ENCODE measurements at regions not wholly inside any gene's neighbourhood (a gene's known extent, or its start where the extent isn't known, plus 50 kb on each side); places are given as distances from the start of the nearest gene placed in this dataset.

DNA sequence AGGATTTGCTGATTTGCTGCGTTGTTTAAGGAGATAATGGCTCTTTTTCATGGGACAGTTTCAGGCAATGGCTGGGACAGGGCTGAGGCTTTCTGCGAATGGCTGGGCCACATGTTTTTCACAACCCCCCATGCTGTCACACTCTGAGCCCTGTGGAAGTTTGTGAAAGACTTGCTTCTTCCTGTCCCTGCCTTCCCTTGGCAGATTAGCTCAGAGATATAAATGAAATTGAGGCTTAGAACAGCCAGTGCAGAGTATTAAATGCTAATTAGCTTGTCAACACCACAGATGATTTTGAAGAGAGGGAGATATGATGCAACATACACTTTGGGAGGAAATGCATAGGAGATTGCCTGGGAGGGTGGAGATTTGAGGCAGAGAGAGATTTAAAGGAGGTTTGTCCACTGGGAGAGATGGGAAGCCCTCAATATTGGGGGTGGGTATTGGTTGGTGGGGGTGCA lies 232.0 kb downstream of the SH2D4B start:
- TF ChIP-seq, protein P1, sequence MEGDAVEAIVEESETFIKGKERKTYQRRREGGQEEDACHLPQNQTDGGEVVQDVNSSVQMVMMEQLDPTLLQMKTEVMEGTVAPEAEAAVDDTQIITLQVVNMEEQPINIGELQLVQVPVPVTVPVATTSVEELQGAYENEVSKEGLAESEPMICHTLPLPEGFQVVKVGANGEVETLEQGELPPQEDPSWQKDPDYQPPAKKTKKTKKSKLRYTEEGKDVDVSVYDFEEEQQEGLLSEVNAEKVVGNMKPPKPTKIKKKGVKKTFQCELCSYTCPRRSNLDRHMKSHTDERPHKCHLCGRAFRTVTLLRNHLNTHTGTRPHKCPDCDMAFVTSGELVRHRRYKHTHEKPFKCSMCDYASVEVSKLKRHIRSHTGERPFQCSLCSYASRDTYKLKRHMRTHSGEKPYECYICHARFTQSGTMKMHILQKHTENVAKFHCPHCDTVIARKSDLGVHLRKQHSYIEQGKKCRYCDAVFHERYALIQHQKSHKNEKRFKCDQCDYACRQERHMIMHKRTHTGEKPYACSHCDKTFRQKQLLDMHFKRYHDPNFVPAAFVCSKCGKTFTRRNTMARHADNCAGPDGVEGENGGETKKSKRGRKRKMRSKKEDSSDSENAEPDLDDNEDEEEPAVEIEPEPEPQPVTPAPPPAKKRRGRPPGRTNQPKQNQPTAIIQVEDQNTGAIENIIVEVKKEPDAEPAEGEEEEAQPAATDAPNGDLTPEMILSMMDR (conservative IDR thresholded peaks at IDR 0.05; ENCODE audit: low read depth, low read length) = no peak
- TF ChIP-seq POLR2A (IDR thresholded peaks at IDR 0.05; ENCODE audit: low read depth, low read length) = no peak
- TF ChIP-seq MAZ (IDR thresholded peaks at IDR 0.05; ENCODE audit: borderline replicate concordance, low read depth, low read length) = no peak
- TF ChIP-seq RAD21 (IDR thresholded peaks at IDR 0.05; ENCODE audit: low read length) = no peak
- no peak for TF ChIP-seq SMC3 (IDR thresholded peaks at IDR 0.05; ENCODE audit: low read depth, low read length)
- TF ChIP-seq RFX5 (IDR thresholded peaks at IDR 0.05; ENCODE audit: low read depth, low read length) = no peak
- no peak for TF ChIP-seq MXI1 (IDR thresholded peaks at IDR 0.05; ENCODE audit: borderline replicate concordance, low read depth, low read length)
- no peak for TF ChIP-seq BHLHE40 (IDR thresholded peaks at IDR 0.05; ENCODE audit: low read depth, low read length)
- no peak for TF ChIP-seq FOS (IDR thresholded peaks at IDR 0.05; ENCODE audit: low read depth, low read length)
- TF ChIP-seq, protein P2, sequence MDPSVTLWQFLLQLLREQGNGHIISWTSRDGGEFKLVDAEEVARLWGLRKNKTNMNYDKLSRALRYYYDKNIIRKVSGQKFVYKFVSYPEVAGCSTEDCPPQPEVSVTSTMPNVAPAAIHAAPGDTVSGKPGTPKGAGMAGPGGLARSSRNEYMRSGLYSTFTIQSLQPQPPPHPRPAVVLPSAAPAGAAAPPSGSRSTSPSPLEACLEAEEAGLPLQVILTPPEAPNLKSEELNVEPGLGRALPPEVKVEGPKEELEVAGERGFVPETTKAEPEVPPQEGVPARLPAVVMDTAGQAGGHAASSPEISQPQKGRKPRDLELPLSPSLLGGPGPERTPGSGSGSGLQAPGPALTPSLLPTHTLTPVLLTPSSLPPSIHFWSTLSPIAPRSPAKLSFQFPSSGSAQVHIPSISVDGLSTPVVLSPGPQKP (IDR thresholded peaks at IDR 0.05; ENCODE audit: borderline replicate concordance, low read depth, low read length) = no peak
- no peak for TF ChIP-seq MAFK (IDR thresholded peaks at IDR 0.05; ENCODE audit: low read depth, low read length)
- TF ChIP-seq CEBPB (IDR thresholded peaks at IDR 0.05; ENCODE audit: low read depth, low read length) = no peak
- TF ChIP-seq RCOR1 (IDR thresholded peaks at IDR 0.05; ENCODE audit: insufficient replicate concordance, low read length) = no peak
- TF ChIP-seq, protein P3, sequence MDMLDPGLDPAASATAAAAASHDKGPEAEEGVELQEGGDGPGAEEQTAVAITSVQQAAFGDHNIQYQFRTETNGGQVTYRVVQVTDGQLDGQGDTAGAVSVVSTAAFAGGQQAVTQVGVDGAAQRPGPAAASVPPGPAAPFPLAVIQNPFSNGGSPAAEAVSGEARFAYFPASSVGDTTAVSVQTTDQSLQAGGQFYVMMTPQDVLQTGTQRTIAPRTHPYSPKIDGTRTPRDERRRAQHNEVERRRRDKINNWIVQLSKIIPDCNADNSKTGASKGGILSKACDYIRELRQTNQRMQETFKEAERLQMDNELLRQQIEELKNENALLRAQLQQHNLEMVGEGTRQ (IDR thresholded peaks at IDR 0.05; ENCODE audit: low read depth, low read length) = no peak

Data from IMR-90 (cell line).